PFSK-1 (cell line): ENCODE measurements at regions not wholly inside any gene's neighbourhood (a gene's known extent, or its start where the extent isn't known, plus 50 kb on each side); places are given as distances from the start of the nearest gene placed in this dataset.

ENCODE experiments used
- FOXP2 ChIP-seq: optimal IDR thresholded peaks from 2 replicates; pipeline ENCODE3; 2011; ENCODE audit warnings: borderline replicate concordance, control low read depth, inconsistent platforms; ENCODE audit not compliant: insufficient read depth; ENCODE audit errors: extremely low read length, extremely low read depth
- REST ChIP-seq, 2 experiments: IDR thresholded peaks; 2 replicates each; pipeline versions ENCODE4 v1.6.1 to v1.8.0; 2011 to 2012; ENCODE audit warnings: low read depth in 2 of 2, low read length in 2 of 2, control low read depth in 1 of 2, inconsistent platforms in 1 of 2, mild to moderate bottlenecking in 1 of 2, moderate library complexity in 1 of 2; ENCODE audit not compliant: insufficient read depth in 1 of 2
- TAF1 ChIP-seq: IDR thresholded peaks from 2 replicates; pipeline ENCODE4 v1.6.1; 2012; ENCODE audit warnings: low read length, control low read depth, borderline replicate concordance; ENCODE audit not compliant: insufficient read depth

- TF ChIP-seq TAF1 (no peak), REST (IDR thresholded peaks at IDR 0.05; ENCODE audit: insufficient read depth in 1 of 2, low read depth in 2 of 2, low read length in 2 of 2) (no peak), FOXP2 (no peak)
These were observed 672.6 kb downstream of the MAFB start for GRCh38 chr20:40016392-40016791.
